ENCODE measurements at regions not wholly inside any gene's neighbourhood (a gene's known extent, or its start where the extent isn't known, plus 50 kb on each side); places are given as distances from the start of the nearest gene placed in this dataset.

DNA sequence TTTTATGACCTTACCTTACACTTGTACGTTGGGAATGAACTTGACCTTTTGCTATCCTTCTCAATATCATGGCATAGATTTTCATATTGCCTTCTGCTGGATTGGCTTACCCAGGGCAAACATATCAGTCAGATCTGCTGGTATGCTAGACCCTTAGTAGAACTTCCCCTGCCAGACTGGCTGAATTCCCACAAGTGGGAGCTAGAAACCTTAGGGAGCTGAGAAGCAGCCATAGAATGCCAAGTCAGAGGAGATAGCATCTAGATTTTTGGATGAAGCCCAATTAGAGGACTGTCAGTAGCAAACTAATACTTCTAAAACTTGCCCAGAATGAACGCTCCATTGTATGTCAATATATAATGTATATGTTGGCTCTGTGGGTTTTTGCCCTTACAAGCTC lies 385.0 kb downstream of the NXPH1 start:
- DNase-seq = no peak
- Histone ChIP-seq H3K27me3 (ENCODE audit: control insufficient read depth, insufficient read depth, low read length) (no peaks in the 10 kb centered on the region), H3K9me1 (ENCODE audit: insufficient read depth, low read length) (no peaks in the 10 kb centered on the region), H4K91ac (ENCODE audit: insufficient read depth, low read depth, low read length) (no peak overlapping the region), H3K4ac (ENCODE audit: low read depth, low read length) (no peak overlapping the region), H3K36me3 (ENCODE audit: control insufficient read depth, insufficient read depth, low read length) (no peaks in the 10 kb centered on the region), H4K5ac (ENCODE audit: low read depth, low read length) (no peak overlapping the region), H4K8ac (ENCODE audit: low read depth in 2 of 2, low read length in 2 of 2) (no peak overlapping the region), H3K4me3 (ENCODE audit: insufficient read depth, low read depth, low read length) (no peak overlapping the region), H2AK9ac (replicated peaks; ENCODE audit: low read depth, low read length, poor library complexity) (no peak overlapping the region), H2AK5ac (ENCODE audit: low read depth, low read length) (no peak overlapping the region), H4K20me1 (ENCODE audit: insufficient read depth, low read length) (no peaks in the 10 kb centered on the region), H2BK5ac (ENCODE audit: low read depth, low read length, poor library complexity, severe bottlenecking) (no peak overlapping the region), H3K14ac (replicated peaks; ENCODE audit: low read depth, low read length) (no peak overlapping the region), H3K4me2 (ENCODE audit: low read depth, low read length) (no peak overlapping the region), H3K27ac (ENCODE audit: insufficient read depth, low read length) (no peak overlapping the region), H3K18ac (ENCODE audit: low read depth, low read length) (no peak overlapping the region), H2AFZ (replicated peaks; ENCODE audit: low read length, poor library complexity) (no peak overlapping the region), H3K9me3 (ENCODE audit: control insufficient read depth, insufficient read depth, low read length) (peaks cover 10% of the 10 kb centered on the region), H3K56ac (ENCODE audit: extremely low read depth, insufficient read depth, low read length) (no peak overlapping the region), H2BK20ac (ENCODE audit: low read depth, low read length) (no peak overlapping the region), H2BK15ac (ENCODE audit: low read depth, low read length) (no peak overlapping the region), H3K79me1 (ENCODE audit: low read depth in 1 of 2, low read length in 2 of 2) (no peaks in the 10 kb centered on the region), H3K9ac (ENCODE audit: low read depth, low read length) (no peak overlapping the region), H3K4me1 (ENCODE audit: control insufficient read depth, insufficient read depth, low read length) (no peaks in the 10 kb centered on the region), H2BK120ac (ENCODE audit: low read depth, low read length) (no peak overlapping the region), H3K23ac (ENCODE audit: low read depth, low read length) (no peak overlapping the region)
- dilution Hi-C loops (cut with HindIII; ENCODE audit: low sequenced_read_pairs, unreplicated experiment) (no loop called here), in situ Hi-C loops (cut with MboI; ENCODE audit: low sequenced_read_pairs) (no loop called here), intact Hi-C loops (cut with micrococcal nuclease) (no loop called here)
- CTCF ChIA-PET = no interaction called here
- BruUV-seq (replicated peaks) = no TSS peak
- no peak for ATAC-seq (ENCODE audit: low read depth)
- no CpG with 5 or more reads among the region's 2 CpGs for WGBS, 2 experiments (ENCODE audit: extremely low coverage in 2 of 2, insufficient read length in 1 of 2)
- POLR2A ChIA-PET (ENCODE audit: unreplicated experiment) = no interaction called here
- TF ChIP-seq, protein P1, sequence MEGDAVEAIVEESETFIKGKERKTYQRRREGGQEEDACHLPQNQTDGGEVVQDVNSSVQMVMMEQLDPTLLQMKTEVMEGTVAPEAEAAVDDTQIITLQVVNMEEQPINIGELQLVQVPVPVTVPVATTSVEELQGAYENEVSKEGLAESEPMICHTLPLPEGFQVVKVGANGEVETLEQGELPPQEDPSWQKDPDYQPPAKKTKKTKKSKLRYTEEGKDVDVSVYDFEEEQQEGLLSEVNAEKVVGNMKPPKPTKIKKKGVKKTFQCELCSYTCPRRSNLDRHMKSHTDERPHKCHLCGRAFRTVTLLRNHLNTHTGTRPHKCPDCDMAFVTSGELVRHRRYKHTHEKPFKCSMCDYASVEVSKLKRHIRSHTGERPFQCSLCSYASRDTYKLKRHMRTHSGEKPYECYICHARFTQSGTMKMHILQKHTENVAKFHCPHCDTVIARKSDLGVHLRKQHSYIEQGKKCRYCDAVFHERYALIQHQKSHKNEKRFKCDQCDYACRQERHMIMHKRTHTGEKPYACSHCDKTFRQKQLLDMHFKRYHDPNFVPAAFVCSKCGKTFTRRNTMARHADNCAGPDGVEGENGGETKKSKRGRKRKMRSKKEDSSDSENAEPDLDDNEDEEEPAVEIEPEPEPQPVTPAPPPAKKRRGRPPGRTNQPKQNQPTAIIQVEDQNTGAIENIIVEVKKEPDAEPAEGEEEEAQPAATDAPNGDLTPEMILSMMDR (conservative IDR thresholded peaks at IDR 0.05; ENCODE audit: low read depth, low read length) = no peak
- TF ChIP-seq FOS (IDR thresholded peaks at IDR 0.05; ENCODE audit: low read depth, low read length) (no peak), MAZ (IDR thresholded peaks at IDR 0.05; ENCODE audit: borderline replicate concordance, low read depth, low read length) (no peak), RFX5 (IDR thresholded peaks at IDR 0.05; ENCODE audit: low read depth, low read length) (no peak), MAFK (IDR thresholded peaks at IDR 0.05; ENCODE audit: low read depth, low read length) (no peak), SMC3 (IDR thresholded peaks at IDR 0.05; ENCODE audit: low read depth, low read length) (no peak), RCOR1 (IDR thresholded peaks at IDR 0.05; ENCODE audit: insufficient replicate concordance, low read length) (no peak)

Data from IMR-90 (cell line).